GM12873 (cell line): ENCODE measurements at regions not wholly inside any gene's neighbourhood (a gene's known extent, or its start where the extent isn't known, plus 50 kb on each side); places are given as distances from the start of the nearest gene placed in this dataset.

Experiments used
- CTCF ChIP-seq: IDR thresholded peaks from 2 replicates; pipeline ENCODE4 v1.5.1; 2012; ENCODE audit warnings: low read depth, mild to moderate bottlenecking, moderate library complexity, low read length, control low read depth; ENCODE audit not compliant: insufficient read depth; ENCODE audit errors: missing control alignments

- no peak for TF ChIP-seq CTCF
Observed at GRCh38 chr15:53833134-53833624, 73.7 kb upstream of the WDR72 start.

GRCh38 chr15:53831907-53832770 is 72.7 kb upstream of the WDR72 start:
- TF ChIP-seq CTCF: no peak

GRCh38 chr15:53830707-53831386 is 71.4 kb upstream of the WDR72 start:
- no peak for TF ChIP-seq CTCF

GRCh38 chr15:53829923-53830459 is 70.5 kb upstream of the WDR72 start:
- TF ChIP-seq CTCF: no peak

- TF ChIP-seq CTCF: no peak
Observed at GRCh38 chr15:53829471-53829870, 70.0 kb upstream of the WDR72 start.

GRCh38 chr15:53827355-53827754 is 67.9 kb upstream of the WDR72 start:
- no peak for TF ChIP-seq CTCF

GRCh38 chr15:53811530-53811929 is 52.1 kb upstream of the WDR72 start:
- TF ChIP-seq CTCF: no peak
